Retinal pigment epithelial cell (primary cell): ENCODE measurements at regions not wholly inside any gene's neighbourhood (a gene's known extent, or its start where the extent isn't known, plus 50 kb on each side); places are given as distances from the start of the nearest gene placed in this dataset.

ENCODE experiments used
- DNase-seq: peaks from one replicate; pipeline ENCODE4 v3.0.0-alpha.2; 2010; ENCODE audit warnings: low read depth
- H3K4me3 ChIP-seq: 2 replicates; pipeline ENCODE4 v1.5.1; 2011; ENCODE audit warnings: mild to moderate bottlenecking, low read length, control low read depth, moderate library complexity
- CTCF ChIP-seq: conservative IDR thresholded peaks from 2 replicates; pipeline ENCODE4 v1.5.1; 2011; ENCODE audit warnings: low read depth, low read length, control low read depth, inconsistent platforms

GRCh38 chr10:8979976-8980375, 925.5 kb downstream of the GATA3 start:
- H3K4me3 ChIP-seq, result no peak overlapping the region
- DNase-seq, result no peak
- no peak for TF ChIP-seq CTCF

- TF ChIP-seq CTCF, result no peak
- H3K4me3 ChIP-seq, result no peak overlapping the region
- no peak for DNase-seq
These were observed 926.8 kb downstream of the GATA3 start for GRCh38 chr10:8981277-8981676.

GRCh38 chr10:8985651-8986050, 931.2 kb downstream of the GATA3 start:
- no peak for TF ChIP-seq CTCF

GRCh38 chr10:8986975-8987374, 932.5 kb downstream of the GATA3 start:
- no peak for DNase-seq
- no peak overlapping the region for H3K4me3 ChIP-seq
- TF ChIP-seq CTCF, result no peak

More at GRCh38 chr10:8985651-8986050, 931.2 kb downstream of the GATA3 start:
- DNase-seq, result no peak
- no peak overlapping the region for H3K4me3 ChIP-seq

GRCh38 chr10:8987712-8988111, 933.2 kb downstream of the GATA3 start:
- DNase-seq, result no peak

GRCh38 chr10:8990280-8990987, 935.9 kb downstream of the GATA3 start:
- H3K4me3 ChIP-seq, result no peak overlapping the region
- no peak for TF ChIP-seq CTCF
- no peak for DNase-seq

More at GRCh38 chr10:8987712-8988111, 933.2 kb downstream of the GATA3 start:
- TF ChIP-seq CTCF, result no peak
- H3K4me3 ChIP-seq, result no peak overlapping the region

- TF ChIP-seq CTCF, result no peak
- H3K4me3 ChIP-seq, result no peak overlapping the region
- no peak for DNase-seq
These were observed 937.5 kb downstream of the GATA3 start for GRCh38 chr10:8992009-8992408.
